ENCODE measurements at regions not wholly inside any gene's neighbourhood (a gene's known extent, or its start where the extent isn't known, plus 50 kb on each side); places are given as distances from the start of the nearest gene placed in this dataset.
"Not testable (repeated sequence)": the region's sequence is repeated elsewhere in the genome, so short reads cannot be mapped to it uniquely, and the experiment has no call there.

GRCh38 chr4:188942606-188943005 is 803.4 kb downstream of the TRIML1 start:
- DNase-seq (ENCODE audit: low read depth) = no peak

- no peak for DNase-seq (ENCODE audit: low read depth)
These were observed 810.4 kb downstream of the TRIML1 start for GRCh38 chr4:188949596-188949995.

GRCh38 chr4:188955066-188955465 is 815.8 kb downstream of the TRIML1 start:
- no peak for DNase-seq (ENCODE audit: low read depth)

- no peak for DNase-seq (ENCODE audit: low read depth)
These were observed 817.3 kb downstream of the TRIML1 start for GRCh38 chr4:188956566-188956965.

DNA sequence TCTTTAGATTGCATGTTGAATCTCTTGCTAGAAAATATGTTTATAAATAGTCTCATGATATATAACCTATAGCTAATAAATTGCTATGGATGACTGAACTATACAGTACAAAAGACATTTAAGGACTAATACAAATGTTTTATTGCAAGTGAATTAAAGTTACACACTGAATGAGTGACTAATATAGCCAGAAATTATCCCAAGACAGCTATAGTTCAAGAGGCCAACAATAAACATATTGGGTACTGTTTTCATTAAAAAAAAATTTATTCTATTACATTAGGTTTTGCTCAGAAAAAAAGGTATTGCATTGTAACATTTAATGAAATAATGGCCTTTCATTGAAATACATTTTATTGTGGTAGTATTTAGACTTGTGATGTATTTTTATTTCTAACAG is 819.1 kb downstream of the TRIML1 start:
- DNase-seq (ENCODE audit: low read depth) = no peak

GRCh38 chr4:188959424-188959823 is 820.2 kb downstream of the TRIML1 start:
- no peak for DNase-seq (ENCODE audit: low read depth)

GRCh38 chr4:188960411-188961093 is 821.3 kb downstream of the TRIML1 start:
- DNase-seq (ENCODE audit: low read depth) = no peak

- DNase-seq (ENCODE audit: low read depth) = no peak
These were observed 831.9 kb downstream of the TRIML1 start for GRCh38 chr4:188971125-188971524.

DNA sequence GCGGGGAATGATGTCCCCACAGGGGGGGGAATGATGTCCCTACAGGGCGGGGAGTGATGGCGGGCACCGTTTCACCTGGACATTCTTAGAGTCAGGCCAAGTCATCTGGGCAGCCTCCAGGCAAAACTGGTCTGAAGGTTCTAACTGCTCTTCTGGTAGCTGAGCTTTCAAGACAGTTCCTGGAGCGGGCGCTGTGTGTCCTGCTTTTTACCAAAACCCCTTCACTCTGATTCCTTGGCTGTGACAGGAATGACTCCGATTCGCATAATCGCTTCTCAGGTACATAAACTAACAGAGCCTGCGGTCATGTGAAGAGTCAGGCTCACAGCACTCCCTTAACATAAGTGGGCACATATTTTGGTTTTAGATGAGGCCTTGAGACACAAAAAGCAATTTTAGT is 836.0 kb downstream of the TRIML1 start:
- no peak for DNase-seq (ENCODE audit: low read depth)

DNA sequence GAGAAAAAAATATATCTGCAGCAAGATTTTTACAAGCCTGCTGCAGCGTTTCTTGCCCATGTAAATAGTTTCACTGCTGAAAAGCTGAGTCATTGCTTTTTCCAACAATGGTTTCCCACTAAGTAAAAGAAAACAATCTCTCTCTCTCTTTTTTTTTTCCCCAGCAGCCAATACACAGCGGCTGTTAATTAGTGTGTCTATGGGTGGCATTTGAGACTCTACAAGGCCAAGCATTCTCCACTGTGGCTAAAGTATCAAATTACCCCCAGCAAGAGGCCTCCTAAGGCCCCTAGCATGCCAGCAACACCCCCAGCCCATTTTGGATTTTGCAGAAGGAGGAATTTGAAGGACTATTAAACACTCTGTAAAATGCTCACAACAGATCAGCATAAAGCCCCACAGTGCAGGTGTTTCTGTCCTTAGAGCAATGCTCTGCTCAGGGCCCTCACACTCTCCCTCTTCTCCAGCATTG is 837.4 kb downstream of the TRIML1 start:
- DNase-seq (ENCODE audit: low read depth) = no peak

DNA sequence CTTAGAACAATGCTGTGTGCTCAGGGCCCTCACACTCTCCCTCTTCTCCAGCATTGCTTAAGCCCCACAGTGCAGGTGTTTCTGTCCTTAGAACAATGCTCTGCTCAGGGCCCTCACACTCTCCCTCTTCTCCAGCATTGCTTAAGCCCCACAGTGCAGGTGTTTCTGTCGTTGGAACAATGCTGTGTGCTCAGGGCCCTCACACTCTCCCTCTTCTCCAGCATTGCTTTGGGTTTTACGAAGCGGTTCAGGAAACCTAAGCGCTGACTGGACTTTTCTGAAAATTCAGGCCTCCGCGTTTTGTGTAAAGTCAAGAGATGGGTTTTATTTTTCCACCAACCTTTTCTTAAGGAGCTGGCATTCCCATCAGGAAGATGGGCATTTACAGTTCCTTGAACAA is 838.0 kb downstream of the TRIML1 start:
- DNase-seq (ENCODE audit: low read depth) = not testable (repeated sequence)

DNA sequence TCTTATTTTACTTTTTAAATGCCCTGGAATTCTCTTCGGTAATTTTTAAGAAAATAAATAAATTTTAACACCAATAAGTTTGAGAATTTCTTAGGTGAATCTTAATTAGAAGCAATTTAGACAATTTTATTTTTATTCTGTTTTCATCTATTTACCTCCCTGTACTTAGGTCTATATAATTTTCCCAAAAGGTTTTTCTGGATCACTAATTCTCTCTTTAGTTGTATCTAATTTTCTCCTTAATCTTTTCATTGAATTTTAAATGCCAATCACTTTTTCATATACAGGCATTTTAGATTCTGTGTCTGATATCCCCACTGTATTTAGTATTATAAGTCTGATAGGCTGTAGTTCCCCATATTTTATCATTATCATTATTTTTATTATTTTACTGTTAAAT is 845.3 kb downstream of the TRIML1 start:
- DNase-seq (ENCODE audit: low read depth) = no peak

- DNase-seq (ENCODE audit: low read depth) = no peak
These were observed 847.0 kb downstream of the TRIML1 start for GRCh38 chr4:188986271-188986689.

GRCh38 chr4:188987011-188987410 is 847.8 kb downstream of the TRIML1 start:
- DNase-seq (ENCODE audit: low read depth) = no peak

- DNase-seq (ENCODE audit: low read depth) = no peak
These were observed 848.9 kb downstream of the TRIML1 start for GRCh38 chr4:188988131-188988530.

DNA sequence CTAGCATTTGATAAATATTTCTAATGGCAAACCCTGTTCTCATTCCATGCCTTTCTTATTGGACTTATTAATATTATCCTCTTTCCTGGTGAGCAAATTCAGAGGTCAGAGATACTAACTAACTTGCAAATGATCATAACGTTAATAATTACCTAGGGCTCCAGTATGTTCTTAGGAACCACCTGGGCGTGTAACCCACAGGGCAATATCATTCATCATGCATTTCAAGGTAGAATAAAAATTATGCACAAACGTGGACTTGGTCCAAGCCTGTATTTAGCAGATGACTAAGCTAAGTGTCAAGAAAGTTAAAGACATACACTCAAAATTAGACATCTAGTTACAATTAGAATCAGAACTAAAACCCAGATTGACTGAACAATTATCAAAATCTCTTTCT is 850.1 kb downstream of the TRIML1 start:
- no peak for DNase-seq (ENCODE audit: low read depth)

DNA sequence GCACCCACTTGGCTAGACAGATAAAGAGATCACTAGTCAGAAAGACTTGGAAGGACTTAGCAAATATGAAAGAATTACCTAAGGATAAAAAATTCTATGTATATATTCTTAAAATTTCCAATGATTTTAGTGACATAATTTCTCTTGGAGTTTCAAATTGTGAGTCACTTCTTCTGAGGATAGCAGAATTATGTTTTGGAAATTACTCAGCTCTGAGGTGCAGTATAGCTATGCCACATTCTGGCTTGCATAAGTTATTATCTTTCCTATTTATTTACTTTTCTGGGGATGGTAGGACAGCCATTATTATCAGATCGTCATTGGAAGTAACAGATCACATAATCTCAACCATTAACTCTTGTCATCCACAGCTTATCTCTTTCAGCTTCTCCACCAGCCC is 853.5 kb downstream of the TRIML1 start:
- DNase-seq (ENCODE audit: low read depth) = no peak

GRCh38 chr4:188993871-188994270 is 854.6 kb downstream of the TRIML1 start:
- no peak for DNase-seq (ENCODE audit: low read depth)

- DNase-seq (ENCODE audit: low read depth) = no peak
These were observed 862.2 kb downstream of the TRIML1 start for GRCh38 chr4:189001283-189001970.

DNA sequence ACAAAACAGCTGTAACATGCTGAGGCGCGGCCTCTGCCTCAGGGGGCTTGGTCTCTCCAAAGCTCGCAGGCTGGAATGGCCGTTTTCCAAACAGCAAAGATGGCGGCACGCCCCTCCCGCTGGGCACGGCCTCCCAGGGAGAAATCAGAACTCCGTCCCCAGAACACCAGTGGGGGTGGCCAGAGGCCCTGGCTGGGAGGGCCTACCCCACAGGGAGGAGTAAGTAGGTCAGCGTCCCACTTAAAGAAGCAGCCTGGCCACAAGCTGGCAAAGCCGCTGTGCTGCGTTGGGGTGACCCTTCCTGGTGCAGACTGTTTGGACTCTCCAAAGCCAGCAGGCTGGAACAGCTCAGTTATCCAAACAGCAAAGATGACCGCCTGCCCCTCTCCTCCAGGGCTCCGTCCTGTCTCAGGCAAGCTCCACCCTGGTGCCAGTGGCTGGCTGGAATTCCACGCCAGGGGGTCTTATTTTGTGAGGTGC is 862.8 kb downstream of the TRIML1 start:
- DNase-seq (ENCODE audit: low read depth) = no peak

GRCh38 chr4:189002475-189002874 is 863.2 kb downstream of the TRIML1 start:
- no peak for DNase-seq (ENCODE audit: low read depth)

GRCh38 chr4:189010452-189011217 is 871.4 kb downstream of the TRIML1 start:
- not testable (repeated sequence) for DNase-seq (ENCODE audit: low read depth)
